SKM-1 treated with dmso at 0.1 percent for 144 hours (cell line): ENCODE measurements at regions not wholly inside any gene's neighbourhood (a gene's known extent, or its start where the extent isn't known, plus 50 kb on each side); places are given as distances from the start of the nearest gene placed in this dataset.

Experiments
- DNase-seq: peaks from one replicate; lab custom pipeline; 2025; ENCODE audit not compliant: unreplicated experiment; lab: John Stamatoyannopoulos, UW

DNA sequence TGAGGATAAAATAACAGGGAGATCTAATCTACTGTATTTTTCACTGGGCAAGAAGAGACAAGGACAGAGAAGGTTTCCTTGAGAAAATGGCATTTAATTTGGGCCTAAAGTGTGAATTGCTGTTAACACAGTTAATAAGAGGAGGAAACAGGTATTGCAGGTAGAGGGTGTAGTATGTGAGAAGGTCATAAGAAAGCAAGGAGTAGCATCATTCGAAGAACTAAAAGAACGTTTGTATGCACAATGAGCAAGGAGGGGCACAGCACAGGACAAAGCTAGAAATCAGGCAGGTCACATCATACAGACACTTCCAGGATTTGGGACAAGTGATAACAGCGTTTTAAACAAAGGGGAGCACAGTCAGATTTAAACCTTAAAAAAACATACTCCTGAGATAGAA lies 85.1 kb upstream of the PLEKHA5 start:
- DNase-seq, result no peak

DNA sequence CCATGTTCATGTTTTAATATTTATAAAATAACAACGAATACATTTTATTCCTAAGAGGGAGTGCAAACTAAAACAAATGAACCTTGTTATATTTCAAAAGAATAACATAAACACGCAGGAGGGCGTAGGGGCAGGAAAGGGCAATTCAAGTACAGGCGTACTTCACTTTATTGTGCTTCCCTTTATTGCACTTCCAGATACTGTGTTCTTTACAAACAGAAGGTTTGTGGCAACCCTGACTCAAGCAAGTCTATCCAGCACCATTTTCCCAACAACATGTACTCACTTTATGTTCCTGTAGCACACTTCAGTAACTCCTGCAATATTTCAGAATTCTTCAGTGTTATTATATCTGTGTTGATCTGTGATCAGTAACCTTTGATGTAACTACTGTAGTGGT lies 84.6 kb upstream of the PLEKHA5 start:
- DNase-seq, result no peak

- DNase-seq, result no peak
Observed at GRCh38 chr12:19045426-19045825, 84.1 kb upstream of the PLEKHA5 start.

GRCh38 chr12:19048943-19049342 lies 80.6 kb upstream of the PLEKHA5 start:
- DNase-seq, result no peak

DNA sequence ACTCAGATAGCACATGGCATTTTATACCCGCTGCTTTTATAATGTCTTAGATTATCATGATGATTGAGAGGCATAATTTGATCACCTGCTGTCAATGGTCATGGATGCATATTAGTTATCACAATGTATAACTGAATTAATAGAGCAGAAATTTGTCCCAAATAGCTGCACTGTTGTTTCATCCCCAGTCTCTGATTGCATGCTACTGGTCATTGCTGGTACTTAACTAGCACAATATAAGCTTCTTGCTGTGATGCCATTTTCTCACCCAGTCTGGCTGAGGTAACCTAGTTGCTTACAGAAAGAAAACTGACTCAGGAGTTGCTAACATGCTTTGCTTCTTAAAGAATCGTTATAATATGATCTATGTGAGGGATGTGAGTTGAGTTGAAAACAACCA lies 76.8 kb upstream of the PLEKHA5 start:
- no peak for DNase-seq

DNA sequence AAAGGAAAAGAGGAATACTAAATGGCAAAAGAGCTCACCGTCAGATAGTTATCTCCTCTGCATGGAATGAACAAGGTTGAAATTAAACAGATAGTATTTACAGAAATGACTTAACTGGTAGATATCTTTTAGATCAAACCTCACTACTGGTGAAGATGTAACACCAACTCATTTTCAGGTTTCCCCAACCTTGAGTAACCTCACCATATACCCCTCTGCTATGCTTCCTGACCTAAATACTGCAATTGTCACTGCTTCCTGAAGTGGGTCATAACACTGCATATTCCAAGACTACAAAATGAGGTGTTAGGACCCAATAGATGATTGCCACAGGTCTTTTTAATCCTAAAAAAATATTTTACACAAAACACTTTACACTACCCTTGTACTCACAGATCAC lies 76.3 kb upstream of the PLEKHA5 start:
- no peak for DNase-seq

DNA sequence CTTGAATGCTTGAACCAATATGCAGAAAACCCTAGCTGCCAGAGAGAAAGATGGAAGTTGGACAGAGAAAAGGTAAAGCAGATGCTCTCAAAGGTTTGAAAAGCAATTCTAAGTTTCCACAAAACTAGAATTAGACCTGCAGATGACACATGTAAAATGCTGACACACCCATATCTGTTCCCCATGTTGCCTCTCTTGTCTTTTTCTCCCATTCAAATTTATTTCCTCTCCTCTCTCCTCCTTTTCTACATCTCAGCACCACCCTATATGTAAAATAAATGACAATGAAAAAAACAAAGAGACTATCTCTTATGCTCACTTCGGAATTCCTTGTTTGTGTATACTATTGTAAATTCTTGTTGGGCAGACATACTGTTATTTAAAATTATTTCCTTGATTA lies 75.5 kb upstream of the PLEKHA5 start:
- DNase-seq, result no peak

GRCh38 chr12:19055589-19055988 lies 73.9 kb upstream of the PLEKHA5 start:
- no peak for DNase-seq

- DNase-seq, result no peak
Observed at GRCh38 chr12:19058235-19059021, 71.1 kb upstream of the PLEKHA5 start.

DNA sequence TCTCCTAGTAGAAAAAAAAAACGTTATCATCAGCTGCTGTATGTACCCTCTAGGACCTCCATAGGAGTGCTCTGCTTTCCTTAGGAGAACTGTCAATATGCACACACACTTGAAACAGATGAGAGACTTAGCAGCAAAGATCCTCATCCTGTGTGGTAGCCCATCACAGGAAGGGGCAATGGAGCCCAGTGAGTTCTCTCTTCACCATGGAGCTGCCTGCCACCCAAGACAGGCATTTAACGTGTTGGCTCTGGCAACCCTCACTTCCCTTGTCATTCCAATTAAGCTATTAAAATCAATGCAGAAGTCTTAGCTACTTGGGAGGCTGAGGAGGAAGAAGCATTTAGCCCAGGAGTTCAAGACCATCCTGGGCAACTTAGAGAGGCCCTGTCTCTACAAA lies 64.8 kb upstream of the PLEKHA5 start:
- no peak for DNase-seq

DNA sequence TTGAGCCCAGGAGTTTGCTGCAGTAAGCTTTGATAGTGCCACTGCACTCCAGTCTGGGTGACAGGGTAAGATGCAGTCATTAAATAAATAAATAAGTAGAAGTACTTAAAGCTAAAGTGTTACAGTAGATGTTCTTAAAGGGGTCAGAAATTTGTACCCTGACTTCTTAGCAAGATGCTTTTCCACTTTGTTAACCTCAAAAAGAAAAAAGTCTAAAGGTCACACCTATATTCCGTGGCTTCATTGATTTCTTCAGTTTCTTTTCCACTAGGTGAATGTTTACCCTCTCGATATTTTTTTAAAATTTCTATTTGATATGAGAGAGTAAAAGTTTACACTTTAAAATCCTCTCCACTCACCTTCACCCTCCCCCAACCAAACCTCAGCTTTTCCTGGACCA lies 64.3 kb upstream of the PLEKHA5 start:
- no peak for DNase-seq

DNA sequence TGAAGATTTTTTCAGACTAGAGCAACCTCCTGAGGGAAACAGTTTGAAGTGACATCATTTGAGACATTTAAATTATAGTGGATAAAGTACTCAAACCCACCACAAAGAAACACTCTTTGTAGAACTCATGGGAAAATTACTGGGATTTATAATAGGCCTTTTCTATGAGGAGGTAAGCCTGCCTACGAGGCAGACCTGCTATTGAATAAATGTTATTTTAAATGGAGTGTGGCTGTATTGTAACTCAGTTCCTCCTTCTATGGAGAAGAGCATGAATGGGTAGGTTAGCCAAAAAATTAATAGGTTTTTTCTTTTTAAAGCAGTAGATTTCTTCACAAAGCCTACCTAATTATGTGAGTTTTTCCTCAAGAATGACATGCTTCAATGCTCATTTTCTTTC lies 63.7 kb upstream of the PLEKHA5 start:
- DNase-seq, result no peak

DNA sequence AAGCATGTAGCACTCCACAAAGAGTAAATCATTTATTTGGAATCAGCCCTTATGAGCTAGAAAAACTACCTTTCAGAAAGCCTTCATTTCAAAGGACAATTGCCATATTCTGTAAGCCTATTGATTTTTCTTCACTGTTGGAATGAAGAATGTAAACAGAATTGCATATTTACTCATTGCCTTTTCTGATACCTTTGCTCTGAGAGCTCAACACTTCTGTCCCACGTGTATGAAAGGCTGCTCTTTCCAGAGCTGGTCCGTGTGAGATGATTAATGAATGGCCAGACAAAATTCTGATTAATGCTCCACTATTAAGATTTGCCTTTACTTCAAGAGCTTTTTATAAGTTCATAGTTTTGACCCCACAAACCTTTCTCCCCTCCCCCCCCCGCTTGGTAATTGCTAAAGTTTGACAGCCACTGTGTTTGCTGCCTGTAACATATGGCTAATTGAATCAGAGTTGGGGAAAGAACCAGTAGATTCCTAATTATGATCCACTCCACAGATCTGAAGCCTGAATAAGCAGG lies 63.0 kb upstream of the PLEKHA5 start:
- DNase-seq, result no peak

GRCh38 chr12:19068137-19068536 lies 61.4 kb upstream of the PLEKHA5 start:
- no peak for DNase-seq

DNA sequence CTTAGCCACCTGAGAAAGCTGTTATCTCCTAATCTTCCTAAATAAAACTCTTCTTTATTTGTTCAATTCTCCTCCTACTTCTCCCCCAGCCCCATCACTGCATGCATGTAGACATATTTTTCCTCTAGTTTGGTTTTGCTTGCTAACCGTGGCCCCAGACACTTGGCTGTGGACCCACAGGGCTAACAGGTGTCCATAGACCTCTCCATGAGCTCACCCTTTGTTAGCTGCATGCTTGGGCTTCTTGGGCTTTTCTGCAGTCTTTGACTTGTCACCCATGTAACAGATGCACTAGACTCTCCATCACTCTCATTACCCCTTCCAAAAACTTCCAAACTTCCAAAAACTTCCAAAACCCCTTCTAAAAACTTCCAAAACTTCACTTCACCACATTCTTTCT lies 59.2 kb upstream of the PLEKHA5 start:
- no peak for DNase-seq

- DNase-seq, result no peak
Observed at GRCh38 chr12:19074700-19075099, 54.8 kb upstream of the PLEKHA5 start.

DNA sequence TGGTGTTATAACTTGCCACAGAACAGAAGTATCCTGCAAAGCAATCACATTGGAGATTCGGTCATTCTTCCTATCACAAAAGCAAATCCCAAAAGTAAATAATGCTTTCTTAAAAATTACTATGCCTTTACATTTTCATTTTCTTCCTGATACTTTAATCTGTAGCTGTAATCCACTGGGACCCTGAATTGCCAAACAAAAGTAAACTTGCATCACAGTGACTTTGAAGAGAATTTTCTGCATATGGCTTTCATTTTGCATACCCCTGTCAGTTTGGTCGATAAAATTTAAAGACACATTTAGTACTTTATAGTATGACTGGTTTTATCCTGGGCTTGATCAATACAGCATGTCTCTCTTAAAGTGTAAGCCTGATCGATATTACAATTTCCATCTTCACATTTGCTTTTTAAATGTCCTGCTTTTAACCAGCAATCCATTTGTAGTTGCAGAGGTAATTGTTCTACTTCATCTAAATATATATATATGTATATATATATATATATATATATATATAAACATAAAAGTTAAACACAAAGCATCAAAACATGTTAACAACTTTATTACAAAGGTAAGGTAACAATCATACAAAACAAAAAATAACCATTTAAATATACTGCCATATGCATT lies 53.7 kb upstream of the PLEKHA5 start:
- no peak for DNase-seq
